ENCODE measurements at regions not wholly inside any gene's neighbourhood (a gene's known extent, or its start where the extent isn't known, plus 50 kb on each side); places are given as distances from the start of the nearest gene placed in this dataset.

GRCh38 chr5:179497636-179498340 is 52.6 kb upstream of the RUFY1 start:
- DNase-seq (ENCODE audit: low read depth) = no peak

- no peak for DNase-seq (ENCODE audit: low read depth)
Observed at GRCh38 chr5:179495906-179496455, 54.4 kb upstream of the RUFY1 start.

DNA sequence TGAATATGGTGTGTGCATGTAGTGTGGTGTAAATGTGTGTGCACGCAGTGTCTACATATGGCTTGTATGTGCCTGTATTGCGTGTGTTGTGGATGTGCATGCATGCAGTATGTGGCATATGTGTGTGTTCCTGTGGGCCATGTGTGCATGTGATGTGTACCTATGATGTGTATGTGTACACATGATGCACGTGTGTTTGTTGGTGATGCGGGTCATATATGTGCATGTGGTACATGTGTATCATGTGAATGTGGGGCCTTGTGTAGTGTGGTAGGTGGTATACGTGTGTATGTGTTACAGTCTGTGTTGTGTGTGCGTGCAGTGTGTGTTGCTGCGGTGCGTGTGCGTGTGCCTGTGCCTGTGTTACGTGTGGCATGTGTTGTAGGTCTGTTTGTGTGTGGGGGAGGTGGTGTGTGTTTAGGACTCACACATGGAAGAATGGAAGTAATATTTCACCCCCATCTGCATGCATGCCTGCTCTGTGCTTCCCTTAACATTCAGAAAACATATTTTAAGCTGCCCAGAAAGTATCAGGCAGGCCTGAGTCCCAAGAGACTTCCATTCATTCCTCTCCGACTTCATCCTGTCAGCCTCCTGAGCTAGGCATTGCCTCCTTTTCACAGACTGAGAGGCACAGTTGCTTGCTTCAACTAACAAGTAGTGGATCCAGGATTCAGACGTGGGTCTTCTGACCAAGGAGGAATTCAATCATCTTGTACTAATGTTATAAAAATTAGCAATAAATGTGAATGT is 55.4 kb upstream of the RUFY1 start:
- no peak for DNase-seq (ENCODE audit: low read depth)

GRCh38 chr5:179488975-179489374 is 61.4 kb upstream of the RUFY1 start:
- no peak for DNase-seq (ENCODE audit: low read depth)

GRCh38 chr5:179488491-179488890 is 61.9 kb upstream of the RUFY1 start:
- no peak for DNase-seq (ENCODE audit: low read depth)

DNA sequence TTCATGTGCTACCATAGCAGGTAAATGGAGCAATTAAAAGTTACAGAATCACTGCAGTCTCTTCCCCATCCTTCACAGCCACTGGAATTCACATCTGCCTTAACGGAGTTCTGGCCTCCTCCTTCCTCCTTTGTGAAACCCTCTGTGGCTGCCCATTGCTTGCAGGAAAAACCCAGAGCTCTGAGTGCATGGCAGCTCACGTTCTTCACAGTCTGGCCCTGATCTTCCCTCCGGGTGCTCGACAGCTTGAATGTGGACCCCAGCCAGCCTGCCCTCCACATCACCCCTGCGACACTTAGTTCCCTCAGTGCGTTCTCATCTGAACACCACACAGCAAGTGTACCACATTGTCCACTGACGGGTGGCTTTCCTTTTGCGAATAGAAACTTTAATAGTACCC is 63.2 kb upstream of the RUFY1 start:
- DNase-seq (ENCODE audit: low read depth) = no peak

GRCh38 chr5:179486596-179487051 is 63.7 kb upstream of the RUFY1 start:
- DNase-seq (ENCODE audit: low read depth) = no peak

- DNase-seq (ENCODE audit: low read depth) = no peak
Observed at GRCh38 chr5:179485845-179486575, 64.3 kb upstream of the RUFY1 start.

DNA sequence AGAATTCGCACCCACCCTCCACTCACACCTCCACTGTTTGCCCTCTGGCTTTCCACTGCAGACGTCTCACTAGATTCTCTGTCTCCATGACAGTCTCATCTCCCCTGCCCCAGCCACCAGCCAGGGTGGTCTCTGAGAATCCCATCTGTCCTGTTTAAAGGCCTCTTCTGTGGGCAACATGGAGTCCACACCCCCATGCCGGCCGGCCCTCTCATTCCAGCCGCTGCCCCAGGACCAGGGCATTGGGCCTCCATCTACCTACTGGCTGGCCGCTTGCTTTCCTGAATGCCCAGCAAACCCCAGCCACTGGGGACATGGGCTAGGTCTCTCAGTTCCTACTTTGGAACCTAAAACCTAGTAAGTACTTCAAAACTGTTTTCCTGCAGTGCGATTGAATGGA is 65.6 kb upstream of the RUFY1 start:
- no peak for DNase-seq (ENCODE audit: low read depth)

DNA sequence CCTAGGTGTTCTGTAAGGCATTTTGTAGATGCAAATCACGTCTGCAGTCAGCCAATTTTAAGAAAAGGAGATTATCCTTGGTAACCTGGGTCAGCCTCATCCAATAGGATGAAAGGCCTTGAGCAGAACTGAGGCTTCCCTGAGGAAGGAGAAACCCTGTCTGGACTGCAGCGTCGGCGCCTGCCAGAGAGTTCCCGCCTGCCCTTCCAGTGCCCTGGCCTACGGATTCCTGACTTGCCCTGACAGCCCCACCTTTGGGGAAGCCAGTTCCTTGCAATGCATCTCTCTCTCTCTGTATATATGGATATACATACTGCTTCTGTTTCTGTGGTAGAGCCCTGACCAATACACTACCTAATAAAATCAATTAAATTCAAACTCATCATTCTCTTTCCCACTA is 66.2 kb upstream of the RUFY1 start:
- no peak for DNase-seq (ENCODE audit: low read depth)

DNA sequence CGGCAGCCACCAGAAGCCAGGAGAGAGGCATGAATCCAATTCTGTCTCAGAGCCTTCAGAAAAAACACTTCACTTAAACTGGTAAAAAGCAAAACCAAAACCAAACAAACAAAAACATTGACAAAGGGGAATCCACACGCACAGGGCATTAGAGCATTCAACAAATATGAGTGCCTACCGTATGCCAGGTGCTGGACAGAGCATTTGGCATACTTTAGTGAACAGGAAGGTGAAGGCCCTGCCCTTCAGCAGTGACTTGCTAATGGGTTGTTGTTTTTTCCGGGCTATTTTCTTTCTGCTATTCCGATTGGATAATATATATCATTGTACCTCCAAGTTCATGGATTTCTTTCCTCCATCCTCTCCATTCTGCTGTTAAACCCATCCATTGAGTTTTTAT is 71.7 kb upstream of the RUFY1 start:
- DNase-seq (ENCODE audit: low read depth) = no peak

DNA sequence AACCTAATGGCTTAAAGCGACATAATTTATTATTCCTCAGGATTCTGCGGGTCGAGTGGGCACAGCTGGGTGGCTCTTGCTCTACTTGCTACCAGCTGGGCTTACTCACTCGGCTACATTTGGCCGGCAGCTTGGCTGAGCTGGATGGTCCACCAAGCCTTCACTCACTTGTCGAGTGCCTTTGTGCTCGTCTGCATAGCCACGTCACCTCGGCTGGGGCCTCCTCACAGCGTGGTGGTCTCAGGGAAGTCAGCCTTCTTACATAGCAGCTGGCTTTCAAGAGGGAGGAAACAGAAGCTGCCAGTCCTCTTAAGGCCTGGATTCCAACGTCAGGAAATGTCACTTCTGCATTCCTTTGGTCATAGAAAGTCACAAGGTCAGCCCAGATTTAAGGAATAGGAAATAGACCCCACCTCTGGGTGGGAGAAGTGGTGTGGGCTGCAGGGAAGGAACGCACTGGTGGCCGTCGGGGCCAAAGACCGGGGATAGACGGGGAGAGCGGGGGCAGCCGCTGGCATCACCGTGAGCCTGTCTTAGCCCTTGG is 75.1 kb upstream of the RUFY1 start:
- DNase-seq (ENCODE audit: low read depth) = no peak

DNA sequence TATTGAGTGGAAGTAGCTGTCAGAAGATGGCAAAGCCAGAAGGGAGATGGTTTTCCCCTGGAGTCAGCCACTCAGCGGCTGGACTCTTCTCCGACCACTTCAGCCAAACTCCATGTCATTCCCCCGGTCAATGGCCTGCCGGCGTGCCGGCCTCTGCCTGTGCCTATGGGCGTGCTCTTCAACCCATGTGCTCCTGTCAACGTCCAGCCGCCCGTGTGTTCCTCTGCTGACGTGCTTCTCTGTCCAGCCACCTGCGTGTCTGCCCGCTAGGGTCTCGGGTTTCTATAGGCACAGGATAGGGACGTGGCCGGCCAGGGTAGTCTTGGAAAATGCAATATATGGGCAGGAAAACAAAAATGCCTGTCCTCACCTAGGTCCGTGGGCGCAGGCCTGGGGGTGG is 77.7 kb upstream of the RUFY1 start:
- no peak for DNase-seq (ENCODE audit: low read depth)

DNA sequence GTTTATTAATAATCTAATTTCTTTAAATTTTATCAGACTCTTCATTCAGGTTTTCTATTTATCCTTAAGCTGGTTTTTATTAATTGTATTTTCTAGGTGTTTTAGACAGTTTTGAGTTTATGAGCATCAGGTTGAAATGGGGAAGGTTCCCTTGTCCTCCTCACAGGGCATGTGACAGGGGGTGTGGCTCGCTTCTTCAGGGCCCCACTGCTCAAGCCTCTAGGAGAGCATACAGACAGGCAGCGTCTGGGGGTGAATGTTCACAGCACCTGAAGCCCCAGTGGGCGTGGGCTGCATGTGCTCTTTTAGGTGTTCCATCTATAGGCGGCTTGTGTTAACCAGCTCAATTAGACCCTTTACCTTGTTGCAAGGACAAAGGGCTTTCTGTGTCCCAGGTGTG is 78.2 kb upstream of the RUFY1 start:
- no peak for DNase-seq (ENCODE audit: low read depth)

DNA sequence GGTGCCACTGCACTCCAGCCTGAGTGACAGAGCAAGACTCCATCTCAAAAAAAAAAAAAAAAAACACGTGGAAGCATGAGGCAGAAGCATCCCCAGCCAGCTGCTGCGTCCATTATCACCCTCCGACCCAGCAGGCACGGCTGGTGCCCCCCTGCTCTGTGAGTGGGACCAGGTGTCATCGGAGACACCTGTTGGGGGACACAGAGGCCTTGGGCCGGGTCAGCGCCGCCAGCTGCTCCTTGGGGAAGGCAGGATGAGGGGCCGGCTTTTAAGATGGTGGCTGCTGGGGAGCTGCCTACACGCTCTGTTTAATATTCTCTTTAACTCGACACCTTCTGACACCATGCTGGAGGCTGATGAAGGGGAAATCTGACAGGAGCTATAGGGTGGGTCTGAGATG is 80.2 kb upstream of the RUFY1 start:
- DNase-seq (ENCODE audit: low read depth) = no peak

- no peak for DNase-seq (ENCODE audit: low read depth)
Observed at GRCh38 chr5:179468696-179469095, 81.7 kb upstream of the RUFY1 start.

- no peak for DNase-seq (ENCODE audit: low read depth)
Observed at GRCh38 chr5:179467441-179467840, 82.9 kb upstream of the RUFY1 start.

- no peak for DNase-seq (ENCODE audit: low read depth)
Observed at GRCh38 chr5:179464631-179465030, 85.7 kb upstream of the RUFY1 start.

- no peak for DNase-seq (ENCODE audit: low read depth)
Observed at GRCh38 chr5:179462040-179462439, 88.3 kb upstream of the RUFY1 start.

GRCh38 chr5:179461576-179461975 is 88.8 kb upstream of the RUFY1 start:
- DNase-seq (ENCODE audit: low read depth) = no peak

DNA sequence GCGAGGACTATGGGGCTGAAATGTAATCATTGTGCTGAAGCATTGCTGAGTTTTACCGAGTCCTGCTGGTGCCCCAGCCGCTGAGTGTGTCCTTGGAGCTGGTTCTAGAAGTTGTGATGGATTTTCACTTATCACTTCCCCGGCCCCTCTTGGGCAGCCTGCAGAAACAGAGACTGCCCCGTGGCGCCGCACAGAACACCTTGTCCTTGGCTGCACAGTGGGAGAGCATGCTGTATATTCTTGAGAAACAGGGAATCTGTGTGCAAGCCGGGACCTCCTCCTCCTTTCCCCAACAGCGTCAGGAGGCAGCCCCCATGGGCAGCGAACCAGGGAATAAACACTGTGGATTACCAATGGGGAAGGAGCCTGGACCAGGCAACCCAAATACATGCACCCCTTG is 90.6 kb upstream of the RUFY1 start:
- no peak for DNase-seq (ENCODE audit: low read depth)

GRCh38 chr5:179457612-179458011 is 92.7 kb upstream of the RUFY1 start:
- DNase-seq (ENCODE audit: low read depth) = no peak
